ENCODE measurements at regions not wholly inside any gene's neighbourhood (a gene's known extent, or its start where the extent isn't known, plus 50 kb on each side); places are given as distances from the start of the nearest gene placed in this dataset.

GRCh38 chr2:40584432-40584831, 132.5 kb upstream of the SLC8A1 start:
- TF ChIP-seq CTCF (IDR thresholded peaks at IDR 0.05; ENCODE audit: low read depth, low read length, missing input control), result no peak
- no peak for TF ChIP-seq RAD21 (IDR thresholded peaks at IDR 0.05)
- TF ChIP-seq SP1 (IDR thresholded peaks at IDR 0.05), result no peak
- TF ChIP-seq JUND (IDR thresholded peaks at IDR 0.05), result no peak
